OCI-LY3 (cell line): ENCODE measurements at regions not wholly inside any gene's neighbourhood (a gene's known extent, or its start where the extent isn't known, plus 50 kb on each side); places are given as distances from the start of the nearest gene placed in this dataset.

Source experiments
- CTCF ChIP-seq: fragments of 200-600, 300-600 bp; sonication (generic); IDR thresholded peaks from 2 replicates; pipeline ENCODE4 v1.5.1; 2014; ENCODE audit warnings: antibody characterized with exemption, low read length, low read depth
- EZH2phosphoT487 ChIP-seq: fragments of 200-600 bp; shearing (Covaris generic); IDR thresholded peaks from 2 replicates; pipeline ENCODE4 v1.6.1; 2018; ENCODE audit warnings: antibody characterized with exemption, mixed run types, low read depth

DNA sequence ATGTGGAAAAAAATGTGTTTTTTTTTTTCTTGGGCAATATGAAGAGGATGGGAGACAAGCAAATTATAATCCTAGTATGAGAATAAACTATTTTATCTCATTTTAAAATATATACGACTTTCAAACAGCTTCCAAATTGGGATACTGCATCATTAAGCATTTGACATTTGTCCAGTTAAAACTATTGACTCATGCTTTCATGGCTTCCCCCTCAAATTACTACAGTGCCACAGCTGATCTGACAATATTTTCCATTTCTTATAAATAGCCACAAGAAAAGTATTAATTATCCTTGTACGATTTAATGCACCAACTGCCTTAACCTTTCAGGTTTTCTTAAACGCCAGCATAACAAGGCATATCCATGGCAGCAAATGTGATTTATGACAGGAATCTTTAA lies 1134.8 kb upstream of the ZEB2 start:
- TF ChIP-seq CTCF = no peak
- no peak for TF ChIP-seq EZH2phosphoT487
